WERI-Rb-1 (cell line): ENCODE measurements at regions not wholly inside any gene's neighbourhood (a gene's known extent, or its start where the extent isn't known, plus 50 kb on each side); places are given as distances from the start of the nearest gene placed in this dataset.

Experiments used
- DNase-seq: peaks from one replicate; pipeline ENCODE4 v3.0.0-alpha.2; 2020
- H3K27ac ChIP-seq: fragments of 250-450 bp; sonication (Bioruptor Pico); 2 replicates; pipeline ENCODE4 v1.5.1; 2020; ENCODE audit warnings: mild to moderate bottlenecking, moderate library complexity
- H3K27me3 ChIP-seq: fragments of 250-450 bp; sonication (Bioruptor Pico); 2 replicates; pipeline ENCODE4 v1.5.1; 2021; ENCODE audit warnings: mild to moderate bottlenecking, low read depth, moderate library complexity; ENCODE audit not compliant: insufficient read depth, severe bottlenecking
- H3K36me3 ChIP-seq: fragments of 250-450 bp; sonication (Bioruptor Pico); 2 replicates; pipeline ENCODE4 v1.5.1; 2020; ENCODE audit warnings: mild to moderate bottlenecking, moderate library complexity
- H3K4me3 ChIP-seq: 2 replicates; pipeline ENCODE4 v1.5.1; 2011; ENCODE audit warnings: low read depth, mild to moderate bottlenecking, control low read depth, low read length
- H3K9me3 ChIP-seq: fragments of 250-450 bp; sonication (Bioruptor Pico); 2 replicates; pipeline ENCODE4 v1.5.1; 2021; ENCODE audit warnings: mild to moderate bottlenecking, moderate library complexity; ENCODE audit not compliant: severe bottlenecking
- TF ChIP-seq, protein P1 (sequence below): IDR thresholded peaks from 2 replicates; pipeline ENCODE4 v1.5.1; 2011; ENCODE audit warnings: low read depth, mild to moderate bottlenecking, control low read depth, inconsistent platforms, low read length

DNA sequence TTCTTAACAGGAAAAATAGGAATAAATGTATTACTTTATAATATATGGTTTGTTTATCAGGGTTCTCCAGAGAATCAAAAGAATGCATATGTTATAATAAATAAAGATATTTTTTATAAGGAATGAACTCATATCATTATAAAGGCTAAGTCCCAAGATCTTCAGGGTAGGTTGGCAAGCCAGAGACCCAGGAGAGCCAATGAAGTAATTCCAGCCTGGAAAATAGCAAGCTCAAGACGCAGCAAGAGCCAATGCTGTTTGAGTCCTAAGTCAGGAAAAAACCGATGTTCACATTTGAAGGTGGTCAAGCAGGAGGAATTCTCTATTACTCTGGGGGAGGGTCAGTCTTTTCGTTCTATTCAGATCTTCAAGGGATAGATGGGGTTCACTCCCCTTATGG is 490.0 kb downstream of the PCDH20 start:
- H3K36me3 ChIP-seq: no peaks in the 10 kb centered on the region
- H3K4me3 ChIP-seq: no peak overlapping the region
- no peaks in the 10 kb centered on the region for H3K9me3 ChIP-seq
- no peaks in the 10 kb centered on the region for H3K27me3 ChIP-seq
- no peak for DNase-seq
- TF ChIP-seq, protein P1, sequence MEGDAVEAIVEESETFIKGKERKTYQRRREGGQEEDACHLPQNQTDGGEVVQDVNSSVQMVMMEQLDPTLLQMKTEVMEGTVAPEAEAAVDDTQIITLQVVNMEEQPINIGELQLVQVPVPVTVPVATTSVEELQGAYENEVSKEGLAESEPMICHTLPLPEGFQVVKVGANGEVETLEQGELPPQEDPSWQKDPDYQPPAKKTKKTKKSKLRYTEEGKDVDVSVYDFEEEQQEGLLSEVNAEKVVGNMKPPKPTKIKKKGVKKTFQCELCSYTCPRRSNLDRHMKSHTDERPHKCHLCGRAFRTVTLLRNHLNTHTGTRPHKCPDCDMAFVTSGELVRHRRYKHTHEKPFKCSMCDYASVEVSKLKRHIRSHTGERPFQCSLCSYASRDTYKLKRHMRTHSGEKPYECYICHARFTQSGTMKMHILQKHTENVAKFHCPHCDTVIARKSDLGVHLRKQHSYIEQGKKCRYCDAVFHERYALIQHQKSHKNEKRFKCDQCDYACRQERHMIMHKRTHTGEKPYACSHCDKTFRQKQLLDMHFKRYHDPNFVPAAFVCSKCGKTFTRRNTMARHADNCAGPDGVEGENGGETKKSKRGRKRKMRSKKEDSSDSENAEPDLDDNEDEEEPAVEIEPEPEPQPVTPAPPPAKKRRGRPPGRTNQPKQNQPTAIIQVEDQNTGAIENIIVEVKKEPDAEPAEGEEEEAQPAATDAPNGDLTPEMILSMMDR: no peak
- no peak overlapping the region for H3K27ac ChIP-seq

DNA sequence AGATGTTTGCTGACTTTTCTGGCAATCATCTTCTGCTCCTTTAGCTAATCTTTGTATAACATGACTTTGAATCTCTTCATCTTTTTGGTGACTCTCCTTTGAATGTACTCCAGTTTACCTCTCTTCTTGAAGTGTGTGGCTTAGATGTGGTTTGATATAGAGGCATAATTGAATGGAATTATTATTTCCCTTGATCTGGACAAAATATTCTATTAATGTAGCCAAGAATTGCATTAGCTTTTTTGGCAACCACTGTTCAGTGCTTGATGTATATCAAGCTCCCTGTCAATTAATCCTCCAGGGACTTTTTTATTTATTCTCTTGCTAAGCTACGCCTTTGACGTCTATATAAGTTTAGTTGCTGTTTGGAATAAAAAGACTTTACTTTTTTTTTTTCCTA is 490.8 kb downstream of the PCDH20 start:
- no peak overlapping the region for H3K4me3 ChIP-seq
- no peak for DNase-seq
- H3K27me3 ChIP-seq: no peaks in the 10 kb centered on the region
- no peaks in the 10 kb centered on the region for H3K36me3 ChIP-seq
- no peaks in the 10 kb centered on the region for H3K9me3 ChIP-seq
- no peak overlapping the region for H3K27ac ChIP-seq
- TF ChIP-seq, protein P1: no peak

DNA sequence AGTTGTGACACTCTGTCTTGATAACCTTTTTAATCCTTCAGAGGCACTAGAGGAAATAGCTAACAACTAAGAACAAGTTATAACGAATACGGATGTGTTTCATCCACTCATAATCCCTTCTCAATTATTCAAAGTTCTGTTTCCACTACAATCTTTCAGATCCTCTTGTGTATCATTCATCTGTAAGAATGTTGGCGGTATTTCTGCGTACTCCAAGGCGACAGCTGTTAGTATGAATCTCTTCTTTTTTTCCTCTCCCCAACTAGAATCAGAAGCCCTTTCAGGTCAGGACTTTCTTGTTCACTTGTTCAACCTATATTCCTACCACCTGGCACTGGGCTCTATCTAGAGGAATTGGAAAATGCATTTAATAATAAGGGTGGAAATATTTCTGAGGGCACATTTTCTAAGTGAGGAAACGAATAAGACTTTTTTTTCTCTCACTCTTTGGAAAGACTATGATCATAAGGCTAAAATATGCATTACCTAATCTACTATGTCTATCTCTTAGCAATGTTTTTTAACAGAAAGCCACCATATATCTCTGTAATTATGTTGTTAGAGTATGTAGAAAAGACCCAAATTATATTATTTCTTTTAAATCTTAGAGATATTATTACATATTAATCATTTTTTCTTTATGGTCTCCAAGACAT is 492.9 kb downstream of the PCDH20 start:
- H3K27me3 ChIP-seq: no peaks in the 10 kb centered on the region
- H3K4me3 ChIP-seq: no peak overlapping the region
- no peaks in the 10 kb centered on the region for H3K9me3 ChIP-seq
- no peaks in the 10 kb centered on the region for H3K36me3 ChIP-seq
- TF ChIP-seq, protein P1: no peak
- no peak overlapping the region for H3K27ac ChIP-seq
- no peak for DNase-seq

DNA sequence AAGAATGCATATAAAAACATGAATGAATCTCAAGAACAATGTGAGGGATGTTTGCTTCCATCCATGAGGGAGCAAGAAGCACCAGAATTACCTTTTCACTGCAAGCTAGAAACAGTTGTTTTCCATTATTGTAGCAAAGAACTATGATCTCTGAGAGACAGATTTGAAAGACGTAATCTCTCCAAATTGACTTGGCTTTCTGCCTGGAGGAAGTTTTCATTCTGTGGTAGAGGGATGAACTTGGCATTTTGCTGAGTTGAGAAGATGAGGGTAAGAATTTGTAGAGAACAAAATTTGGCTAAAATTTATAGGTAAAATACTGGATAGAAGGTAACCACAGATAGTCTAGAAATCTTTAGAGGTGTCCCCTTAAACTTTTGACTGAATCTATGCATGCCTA is 496.8 kb downstream of the TDRD3 start:
- H3K27me3 ChIP-seq: no peaks in the 10 kb centered on the region
- H3K36me3 ChIP-seq: no peaks in the 10 kb centered on the region
- H3K27ac ChIP-seq: no peak overlapping the region
- H3K4me3 ChIP-seq: no peak overlapping the region
- TF ChIP-seq, protein P1: no peak
- no peak for DNase-seq
- H3K9me3 ChIP-seq: no peaks in the 10 kb centered on the region

DNA sequence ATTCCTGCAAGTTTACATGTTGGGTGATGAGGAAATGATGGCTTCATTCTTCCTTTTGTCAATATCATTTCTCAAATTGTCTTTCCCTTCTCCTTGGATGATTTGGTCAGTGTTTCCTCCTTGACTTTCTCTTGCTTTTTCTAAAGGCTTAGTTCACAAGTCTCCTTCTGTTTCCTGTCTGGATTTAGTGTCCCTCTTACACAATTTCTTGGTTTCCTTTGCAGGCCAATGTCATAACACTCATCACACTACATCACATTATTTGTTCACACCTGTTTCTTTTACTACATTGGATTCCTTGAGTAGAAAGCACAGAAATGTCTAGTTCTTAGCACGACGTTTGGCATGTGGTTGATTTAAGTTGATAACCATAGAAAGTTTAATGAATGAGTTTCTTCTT is 490.7 kb downstream of the TDRD3 start:
- Histone ChIP-seq H3K4me3 (no peak overlapping the region), H3K36me3 (no peaks in the 10 kb centered on the region), H3K27me3 (no peaks in the 10 kb centered on the region), H3K27ac (no peak overlapping the region), H3K9me3 (no peaks in the 10 kb centered on the region)
- TF ChIP-seq, protein P1: no peak
- no peak for DNase-seq

DNA sequence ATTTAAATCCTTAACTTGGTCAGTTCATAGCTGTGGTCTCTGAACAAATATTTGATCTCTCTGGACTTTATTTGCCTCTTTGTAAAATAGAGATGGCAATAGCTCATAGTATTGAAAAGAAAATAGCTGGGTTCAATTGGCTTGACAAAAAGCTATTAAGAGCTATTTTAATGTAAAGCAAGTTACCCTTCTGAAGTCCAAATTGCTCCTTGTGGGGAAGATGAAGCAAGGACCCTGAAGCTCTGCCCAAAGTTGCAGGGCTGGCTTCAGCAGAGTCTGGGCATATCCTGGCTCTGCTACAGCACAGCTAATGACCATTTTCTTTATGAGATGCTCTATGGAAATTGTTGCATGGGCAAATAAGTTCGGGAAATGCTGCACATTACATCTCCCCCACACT is 484.5 kb downstream of the TDRD3 start:
- TF ChIP-seq, protein P1: no peak
- no peaks in the 10 kb centered on the region for H3K27me3 ChIP-seq
- H3K4me3 ChIP-seq: no peak overlapping the region
- H3K36me3 ChIP-seq: no peaks in the 10 kb centered on the region
- no peak for DNase-seq
- H3K9me3 ChIP-seq: no peaks in the 10 kb centered on the region
- no peak overlapping the region for H3K27ac ChIP-seq
